Endothelial cell of umbilical vein (primary cell): ENCODE measurements at regions not wholly inside any gene's neighbourhood (a gene's known extent, or its start where the extent isn't known, plus 50 kb on each side); places are given as distances from the start of the nearest gene placed in this dataset.

Source experiments
- CTCF ChIP-seq, 2 donors: IDR thresholded peaks; 1 replicate in 1 of 2; 2 replicates in 1 of 2; pipeline ENCODE4 v1.5.1; 2011; ENCODE audit warnings: low read length in 2 of 2, mild to moderate bottlenecking in 2 of 2, moderate library complexity in 2 of 2, control low read depth in 1 of 2, inconsistent platforms in 1 of 2, low read depth in 1 of 2; ENCODE audit not compliant: insufficient read depth in 1 of 2; ENCODE audit errors: extremely low read depth in 1 of 2
- EZH2 ChIP-seq: IDR thresholded peaks from 2 replicates; pipeline ENCODE4 v1.6.1; 2012; ENCODE audit warnings: borderline replicate concordance, low read depth, mild to moderate bottlenecking, moderate library complexity, low read length, inconsistent platforms; ENCODE audit not compliant: severe bottlenecking
- MAX ChIP-seq: IDR thresholded peaks from 2 replicates; pipeline ENCODE4 v1.6.1; 2011; ENCODE audit not compliant: insufficient read depth, insufficient read length
- POLR2A ChIP-seq: IDR thresholded peaks from 2 replicates; pipeline ENCODE4 v1.6.1; 2012; ENCODE audit warnings: low read depth, mild to moderate bottlenecking, control low read depth, low read length
- POLR2AphosphoS5 ChIP-seq: IDR thresholded peaks from 2 replicates; pipeline ENCODE4 v1.6.1; 2012; ENCODE audit warnings: low read depth, mild to moderate bottlenecking, control low read depth, low read length, moderate library complexity; ENCODE audit not compliant: insufficient read depth

- no peak for TF ChIP-seq POLR2AphosphoS5
- TF ChIP-seq CTCF (IDR thresholded peaks at IDR 0.05; ENCODE audit: extremely low read depth in 1 of 2, insufficient read depth in 1 of 2, low read depth in 1 of 2, low read length in 2 of 2): no peak
- no peak for TF ChIP-seq EZH2
- TF ChIP-seq POLR2A: no peak
- TF ChIP-seq MAX: no peak
These were observed 688.8 kb upstream of the NR5A2 start for GRCh38 chr1:199338760-199339159.
